ENCODE measurements at regions not wholly inside any gene's neighbourhood (a gene's known extent, or its start where the extent isn't known, plus 50 kb on each side); places are given as distances from the start of the nearest gene placed in this dataset.
A peak's percentile ranks its signal among the peaks of the same experiment; 100 is the strongest.

GRCh38 chr5:85132269-85132668 is 747.6 kb upstream of the EDIL3 start:
- no peak for TF ChIP-seq CTCF (IDR thresholded peaks at IDR 0.05; ENCODE audit: insufficient read depth, low read length, severe bottlenecking)
- no peak for FAIRE-seq
- Histone ChIP-seq H3K27me3 (ENCODE audit: control insufficient read depth, insufficient read depth, low read length) (no peaks in the 10 kb centered on the region), H3K36me3 (ENCODE audit: control insufficient read depth, insufficient read depth, low read length) (no peaks in the 10 kb centered on the region), H3K4me3 (ENCODE audit: low read depth, low read length) (no peak overlapping the region)
- DNase-seq (ENCODE audit: low read depth), result peak; percentile 20

DNA sequence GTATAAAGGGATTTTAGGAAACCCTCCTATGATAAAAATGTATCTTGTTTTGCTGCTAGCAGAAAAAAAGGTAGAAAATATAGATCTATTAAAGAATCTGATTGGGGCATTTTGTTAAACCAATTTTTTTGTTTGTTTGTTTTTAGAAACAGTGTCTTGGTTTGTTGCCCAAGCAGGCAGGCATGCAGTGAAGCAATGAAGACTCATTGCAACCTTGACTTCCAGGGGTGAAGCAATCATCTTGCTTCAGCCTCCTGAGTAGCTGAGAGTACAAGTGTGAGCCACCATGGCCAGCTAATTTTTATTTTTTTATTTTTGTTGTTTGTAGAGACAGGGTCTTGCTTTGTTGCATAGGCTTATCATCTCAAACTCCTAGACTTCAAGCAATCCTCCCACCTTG is 755.8 kb upstream of the EDIL3 start:
- DNase-seq (ENCODE audit: low read depth) (peak; percentile 1), FAIRE-seq (no peak)
- Histone ChIP-seq H3K36me3 (ENCODE audit: control insufficient read depth, insufficient read depth, low read length) (no peaks in the 10 kb centered on the region), H3K27me3 (ENCODE audit: control insufficient read depth, insufficient read depth, low read length) (no peaks in the 10 kb centered on the region), H3K4me3 (ENCODE audit: low read depth, low read length) (no peak overlapping the region)
- no peak for TF ChIP-seq CTCF (IDR thresholded peaks at IDR 0.05; ENCODE audit: insufficient read depth, low read length, severe bottlenecking)

DNA sequence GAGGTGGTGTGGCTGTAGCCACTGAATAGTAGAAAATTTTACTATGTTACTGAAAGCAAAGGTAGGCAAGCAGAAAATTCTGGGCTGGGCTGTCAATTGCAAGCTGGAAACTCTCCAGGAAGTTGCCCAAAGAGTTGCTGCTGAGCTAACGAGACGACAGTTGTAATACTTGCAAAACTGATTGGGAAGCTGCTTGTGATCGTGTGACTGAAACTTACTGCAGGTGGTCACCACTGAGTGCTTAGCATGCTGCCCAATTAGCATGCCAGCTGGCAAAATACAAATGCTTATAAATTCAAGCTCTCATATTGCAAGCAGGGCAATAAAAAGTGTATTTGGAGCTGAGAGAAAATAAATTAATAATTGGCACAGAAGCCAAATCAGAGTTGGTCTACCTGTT is 758.5 kb upstream of the EDIL3 start:
- FAIRE-seq, result no peak
- no peak for TF ChIP-seq CTCF (IDR thresholded peaks at IDR 0.05; ENCODE audit: insufficient read depth, low read length, severe bottlenecking)
- DNase-seq (ENCODE audit: low read depth), result no peak
- Histone ChIP-seq H3K36me3 (ENCODE audit: control insufficient read depth, insufficient read depth, low read length) (no peaks in the 10 kb centered on the region), H3K4me3 (ENCODE audit: low read depth, low read length) (no peak overlapping the region), H3K27me3 (ENCODE audit: control insufficient read depth, insufficient read depth, low read length) (no peaks in the 10 kb centered on the region)

DNA sequence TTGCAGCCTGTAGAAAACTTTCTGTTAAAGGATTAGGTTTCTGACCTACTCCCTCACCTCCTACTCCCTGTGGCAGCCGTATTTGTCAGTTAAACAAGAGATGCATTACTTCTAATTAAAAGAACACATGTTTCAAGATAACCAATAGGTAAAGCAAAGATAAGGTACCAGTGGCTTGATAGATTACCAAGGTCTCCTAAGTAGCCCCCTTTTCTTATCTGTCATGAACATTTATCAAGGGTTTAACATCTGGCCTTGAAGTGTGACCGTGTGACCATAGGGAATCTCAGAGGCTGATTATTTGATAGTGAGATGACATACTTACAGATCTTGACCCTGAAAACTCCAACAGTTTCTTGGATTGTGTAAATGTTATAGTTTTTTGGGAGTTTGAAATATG is 764.0 kb upstream of the EDIL3 start:
- H3K27me3 ChIP-seq (ENCODE audit: control insufficient read depth, insufficient read depth, low read length), result no peaks in the 10 kb centered on the region
- FAIRE-seq (no peak), DNase-seq (ENCODE audit: low read depth) (no peak)
- H3K4me3 ChIP-seq (ENCODE audit: low read depth, low read length), result no peak overlapping the region
- TF ChIP-seq CTCF (IDR thresholded peaks at IDR 0.05; ENCODE audit: insufficient read depth, low read length, severe bottlenecking), result no peak
- no peaks in the 10 kb centered on the region for H3K36me3 ChIP-seq (ENCODE audit: control insufficient read depth, insufficient read depth, low read length)

GRCh38 chr5:85159395-85159794 is 774.7 kb upstream of the EDIL3 start:
- H3K36me3 ChIP-seq (ENCODE audit: control insufficient read depth, insufficient read depth, low read length), result no peaks in the 10 kb centered on the region
- H3K4me3 ChIP-seq (ENCODE audit: low read depth, low read length), result no peak overlapping the region
- DNase-seq (ENCODE audit: low read depth) (no peak), FAIRE-seq (no peak)
- no peak for TF ChIP-seq CTCF (IDR thresholded peaks at IDR 0.05; ENCODE audit: insufficient read depth, low read length, severe bottlenecking)
- H3K27me3 ChIP-seq (ENCODE audit: control insufficient read depth, insufficient read depth, low read length), result no peaks in the 10 kb centered on the region

GRCh38 chr5:85168474-85168873 is 783.8 kb upstream of the EDIL3 start:
- FAIRE-seq (no peak), DNase-seq (ENCODE audit: low read depth) (no peak)
- H3K36me3 ChIP-seq (ENCODE audit: control insufficient read depth, insufficient read depth, low read length), result no peaks in the 10 kb centered on the region
- no peak overlapping the region for H3K4me3 ChIP-seq (ENCODE audit: low read depth, low read length)
- no peaks in the 10 kb centered on the region for H3K27me3 ChIP-seq (ENCODE audit: control insufficient read depth, insufficient read depth, low read length)
- no peak for TF ChIP-seq CTCF (IDR thresholded peaks at IDR 0.05; ENCODE audit: insufficient read depth, low read length, severe bottlenecking)
